MCF 10A (cell line): ENCODE measurements at regions not wholly inside any gene's neighbourhood (a gene's known extent, or its start where the extent isn't known, plus 50 kb on each side); places are given as distances from the start of the nearest gene placed in this dataset.

ENCODE experiments used
- BruUV-seq: library from RNA; stranded (reverse); fragments of 400-500 nt; replicated peaks from 2 replicates; lab custom pipeline; 2021; lab: Mats Ljungman, UMichigan
- CTCF ChIA-PET: fragments of 300-600 bp; sonication (Branson Sonifier 250); formaldehyde crosslinking; extraction: SDS; loops from one replicate; lab custom pipeline; 2021; ENCODE audit warnings: antibody characterized with exemption, inconsistent platforms; lab: Yijun Ruan, JAX
- POLR2A ChIA-PET: fragments of 300-600, 350-650 bp; sonication (Branson Sonifier 250); formaldehyde crosslinking; extraction: SDS; loops from one replicate; lab custom pipeline; 2020; ENCODE audit warnings: antibody characterized with exemption, inconsistent platforms; lab: Yijun Ruan, JAX
- DNase-seq: peaks from one replicate; pipeline ENCODE4 v3.0.0-alpha.2; 2018; ENCODE audit not compliant: unreplicated experiment
- H3K27ac Mint-ChIP-seq: one replicate; pipeline ENCODE4 v1.8.0; 2022; ENCODE audit warnings: mild to moderate bottlenecking, low read depth, mixed read lengths; ENCODE audit not compliant: unreplicated experiment
- H3K27me3 Mint-ChIP-seq: one replicate; pipeline ENCODE4 v1.8.0; 2022; ENCODE audit warnings: mixed read lengths; ENCODE audit not compliant: insufficient read depth, unreplicated experiment
- H3K36me3 Mint-ChIP-seq: one replicate; pipeline ENCODE4 v1.8.0; 2022; ENCODE audit warnings: mild to moderate bottlenecking, moderate library complexity, mixed read lengths; ENCODE audit not compliant: insufficient read depth, unreplicated experiment
- H3K4me1 Mint-ChIP-seq: one replicate; pipeline ENCODE4 v1.8.0; 2022; ENCODE audit warnings: mixed read lengths; ENCODE audit not compliant: insufficient read depth, unreplicated experiment
- H3K4me3 Mint-ChIP-seq: one replicate; pipeline ENCODE4 v1.8.0; 2022; ENCODE audit warnings: mild to moderate bottlenecking, moderate library complexity, mixed read lengths; ENCODE audit not compliant: unreplicated experiment
- H3K9me3 Mint-ChIP-seq: one replicate; pipeline ENCODE4 v1.8.0; 2022; ENCODE audit warnings: mixed read lengths; ENCODE audit not compliant: unreplicated experiment
- CTCF ChIP-seq: fragments of 200-600 bp; IDR thresholded peaks from one replicate; pipeline ENCODE4 v1.8.0; 2022; ENCODE audit warnings: antibody characterized with exemption, mild to moderate bottlenecking; ENCODE audit not compliant: unreplicated experiment
- intact Hi-C: fragments of 100-400 bp; cut with micrococcal nuclease; formaldehyde crosslinking; loops from 2 replicates; pipeline ENCODE4 v1.14.1; 2022

- Mint-ChIP-seq H3K27me3 (no peaks in the 10 kb centered on the region), H3K4me1 (peaks cover 38% of the 10 kb centered on the region), H3K27ac (no peak overlapping the region), H3K4me3 (no peak overlapping the region), H3K36me3 (no peaks in the 10 kb centered on the region), H3K9me3 (no peaks in the 10 kb centered on the region)
- intact Hi-C loops: no loop called here
- no TSS peak for BruUV-seq
- TF ChIP-seq CTCF: no peak
- DNase-seq: no peak
- ChIA-PET POLR2A (interaction anchor here (0.6 to 4.3 kb wide), 9 partner anchors 16 to 77 kb away, joined by 3 to 28 read pairs (median 3); no protein-coding TSS in a partner anchor), CTCF (interaction anchor here (0.6 to 8.4 kb wide), 21 partner anchors 8 to 542 kb away, joined by 3 to 169 read pairs (median 41); no protein-coding TSS in a partner anchor)
Measured at GRCh38 chr3:159803459-159803858, 185.2 kb upstream of the IL12A start.

- H3K4me3 Mint-ChIP-seq: no peak overlapping the region
- BruUV-seq: no TSS peak
- peaks cover 32% of the 10 kb centered on the region for H3K4me1 Mint-ChIP-seq
- ChIA-PET POLR2A (interaction anchor here (0.7 to 4.3 kb wide), 11 partner anchors 9 to 187 kb away, joined by 3 to 28 read pairs (median 6); no protein-coding TSS in a partner anchor), CTCF (interaction anchor here (0.6 to 8.4 kb wide), 65 partner anchors 9 to 959 kb away, joined by 3 to 169 read pairs (median 6); no protein-coding TSS in a partner anchor)
- intact Hi-C loops: loop anchor here (1.0 to 5.0 kb wide), 6 partner anchors 21 to 542 kb away; no protein-coding TSS in a partner anchor
- no peaks in the 10 kb centered on the region for H3K27me3 Mint-ChIP-seq
- H3K9me3 Mint-ChIP-seq: no peaks in the 10 kb centered on the region
- peak; percentile 93 for DNase-seq
- H3K27ac Mint-ChIP-seq: no peak overlapping the region
- peak; percentile 91 for TF ChIP-seq CTCF
- no peaks in the 10 kb centered on the region for H3K36me3 Mint-ChIP-seq
Measured at GRCh38 chr3:159804726-159805410, 183.8 kb upstream of the IL12A start.

- Mint-ChIP-seq H3K4me1 (peaks cover 32% of the 10 kb centered on the region), H3K27me3 (no peaks in the 10 kb centered on the region), H3K9me3 (no peaks in the 10 kb centered on the region), H3K36me3 (no peaks in the 10 kb centered on the region), H3K27ac (no peak overlapping the region), H3K4me3 (no peak overlapping the region)
- no peak for DNase-seq
- POLR2A ChIA-PET: interaction anchor here (0.6 to 4.3 kb wide), 10 partner anchors 9 to 188 kb away, joined by 3 to 28 read pairs (median 6); no protein-coding TSS in a partner anchor
- intact Hi-C loops: loop anchor here (1.0 to 5.0 kb wide), 6 partner anchors 21 to 542 kb away; no protein-coding TSS in a partner anchor
- no TSS peak for BruUV-seq
- TF ChIP-seq CTCF: no peak
- CTCF ChIA-PET: interaction anchor here (0.5 to 8.4 kb wide), 66 partner anchors 9 to 960 kb away, joined by 3 to 169 read pairs (median 5); partner anchors contain the start of gene SCHIP1
Measured at GRCh38 chr3:159805411-159805772, 183.2 kb upstream of the IL12A start.

GRCh38 chr3:159806412-159806811, 182.2 kb upstream of the IL12A start:
- no peak overlapping the region for H3K4me3 Mint-ChIP-seq
- ChIA-PET CTCF (interaction anchor here (0.9 to 8.4 kb wide), 28 partner anchors 8 to 545 kb away, joined by 3 to 169 read pairs (median 16); partner anchors contain the start of gene SCHIP1), POLR2A (interaction anchor here (0.7 to 4.3 kb wide), 6 partner anchors 19 to 82 kb away, joined by 3 to 28 read pairs (median 6); no protein-coding TSS in a partner anchor)
- H3K9me3 Mint-ChIP-seq: no peaks in the 10 kb centered on the region
- H3K36me3 Mint-ChIP-seq: no peaks in the 10 kb centered on the region
- peak overlapping the region; percentile 16 for H3K27ac Mint-ChIP-seq
- H3K4me1 Mint-ChIP-seq: peaks cover 32% of the 10 kb centered on the region
- no peak for DNase-seq
- intact Hi-C loops: loop anchor here (5.0 kb wide), 1 partner anchor 201 kb away; no protein-coding TSS in a partner anchor
- no TSS peak for BruUV-seq
- no peaks in the 10 kb centered on the region for H3K27me3 Mint-ChIP-seq
- TF ChIP-seq CTCF: no peak
